HG02610 (cell line): ENCODE measurements at regions not wholly inside any gene's neighbourhood (a gene's known extent, or its start where the extent isn't known, plus 50 kb on each side); places are given as distances from the start of the nearest gene placed in this dataset.

Experiments used
- ATAC-seq: cut with Tn5 transposase; IDR thresholded peaks from one replicate; pipeline ENCODE4 v1.9.1; 2021; ENCODE audit warnings: mild to moderate bottlenecking, moderate library complexity; ENCODE audit not compliant: unreplicated experiment

DNA sequence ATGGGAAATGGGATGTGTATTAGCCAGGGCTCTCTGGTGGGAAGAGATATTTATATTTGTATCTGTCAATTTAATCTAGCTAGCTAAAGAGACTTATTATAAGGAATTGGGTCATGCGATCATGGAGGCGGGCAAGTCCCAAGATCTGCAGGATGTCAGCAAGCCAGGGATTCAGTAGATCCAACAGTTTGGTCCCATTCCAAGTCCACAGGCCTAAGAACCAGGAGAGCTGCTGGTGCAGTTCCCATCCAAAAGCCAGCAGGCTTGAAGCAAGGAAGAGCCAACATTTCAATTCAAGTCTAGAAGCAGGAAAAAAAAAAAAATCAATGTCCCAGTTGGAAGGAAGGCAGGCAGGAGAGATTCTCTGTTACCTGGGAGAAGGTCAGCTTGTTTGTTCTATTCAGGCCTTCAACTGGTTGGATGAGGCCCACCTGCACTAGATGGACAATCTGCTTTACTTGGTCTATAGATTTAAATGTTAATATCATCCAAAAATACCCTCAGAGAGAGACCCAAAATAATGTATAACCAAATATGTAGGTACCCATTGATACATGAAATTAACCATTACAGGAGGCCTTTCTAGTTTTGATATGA, 60.7 kb upstream of the BCAT1 start:
- ATAC-seq: no peak

DNA sequence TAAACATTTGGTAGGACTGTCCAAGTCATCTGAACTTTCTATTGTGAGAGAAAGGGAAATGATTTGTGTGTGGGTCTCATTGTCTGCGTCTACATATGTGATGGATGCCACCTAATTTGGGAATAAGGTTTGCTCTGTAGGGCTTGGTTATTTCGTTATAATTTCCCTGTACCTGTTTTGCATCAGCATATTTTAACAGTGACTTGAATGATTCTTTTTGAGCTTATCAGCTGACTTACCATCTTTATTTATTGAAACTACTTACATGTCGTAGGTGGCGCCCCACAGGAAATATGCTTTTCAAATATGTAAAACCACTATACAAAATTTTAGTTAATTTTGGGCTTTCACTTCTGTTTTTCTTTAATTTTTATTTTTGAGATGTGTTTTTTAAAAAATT, 56.5 kb upstream of the BCAT1 start:
- ATAC-seq: peak; percentile 56

DNA sequence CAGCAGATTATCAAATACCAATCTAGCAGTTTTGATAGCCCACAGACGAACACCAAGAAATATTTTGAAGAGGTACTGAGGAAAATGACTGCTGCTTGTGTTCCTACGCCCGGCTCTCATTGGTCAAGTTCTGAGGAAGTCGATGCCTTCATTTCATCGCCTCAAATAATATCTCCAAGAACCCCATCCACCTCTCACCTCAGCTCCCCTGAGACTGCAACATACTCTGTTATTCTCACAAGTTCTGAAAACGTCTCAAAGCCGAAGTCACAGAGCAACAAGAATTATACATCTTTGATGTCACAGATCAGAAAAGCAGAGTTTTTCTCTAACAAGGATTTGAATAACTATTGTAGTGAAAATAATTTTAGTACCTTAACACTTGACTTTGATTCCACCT, 55.5 kb upstream of the BCAT1 start:
- ATAC-seq: peak; percentile 47

DNA sequence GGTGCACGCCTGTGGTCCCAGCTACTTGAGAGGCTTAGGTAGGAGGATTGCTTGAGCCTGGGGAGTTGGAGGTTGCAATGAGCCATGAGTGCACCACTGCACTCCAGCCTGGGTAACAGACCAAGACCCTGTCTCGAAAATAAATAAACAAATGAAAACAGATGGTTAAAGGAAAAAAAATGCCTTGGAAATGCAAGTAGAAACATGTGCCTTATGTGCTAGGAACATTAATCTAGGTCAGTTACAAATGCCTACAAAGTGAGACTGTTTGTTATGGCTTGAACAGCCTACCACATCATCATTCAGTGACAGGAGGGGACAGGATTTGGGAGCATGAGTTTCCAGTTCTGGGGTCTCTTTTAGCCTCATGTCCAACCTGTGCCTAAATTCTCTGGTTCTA, 52.4 kb upstream of the BCAT1 start:
- no peak for ATAC-seq
